A673 (cell line): ENCODE measurements at regions not wholly inside any gene's neighbourhood (a gene's known extent, or its start where the extent isn't known, plus 50 kb on each side); places are given as distances from the start of the nearest gene placed in this dataset.

ENCODE experiments used
- BruUV-seq: library from RNA; stranded (reverse); fragments of 400-500 nt; replicated peaks from 2 replicates; lab custom pipeline; 2021; lab: Mats Ljungman, UMichigan
- CTCF ChIA-PET: fragments of 300-600 bp; sonication (Branson Sonifier 250); formaldehyde crosslinking; loops from one replicate; lab custom pipeline; 2022; ENCODE audit warnings: antibody characterized with exemption; lab: Charles Lee
- POLR2A ChIA-PET: fragments of 300-600 bp; sonication (Branson Sonifier 250); formaldehyde crosslinking; loops from one replicate; lab custom pipeline; 2022; ENCODE audit warnings: antibody characterized with exemption; ENCODE audit not compliant: low non-redundant PET; lab: Charles Lee
- DNase-seq: peaks from one replicate; pipeline ENCODE4 v3.0.0-alpha.2; 2015; ENCODE audit warnings: low spot score
- H3K27ac ChIP-seq: fragments of 200-600 bp; sonication (generic); 2 replicates; pipeline ENCODE4 v1.5.1; 2016; ENCODE audit warnings: mixed run types, low read depth, mild to moderate bottlenecking, mixed read lengths, antibody characterized with exemption, low read length; ENCODE audit not compliant: poor library complexity, severe bottlenecking
- H3K27me3 ChIP-seq: fragments of 200-600 bp; sonication (generic); replicated peaks from 2 replicates; pipeline ENCODE4 v1.6.1; 2017; ENCODE audit warnings: mixed run types, low read depth, mild to moderate bottlenecking, mixed read lengths, antibody characterized with exemption, low read length; ENCODE audit not compliant: insufficient read depth, poor library complexity
- H3K36me3 ChIP-seq: fragments of 200-600 bp; sonication (generic); 2 replicates; pipeline ENCODE4 v1.6.1; 2016; ENCODE audit warnings: mixed run types, mild to moderate bottlenecking, mixed read lengths, antibody characterized with exemption, low read length; ENCODE audit not compliant: insufficient read depth, poor library complexity, severe bottlenecking
- H3K4me1 ChIP-seq: fragments of 200-600 bp; sonication (generic); 2 replicates; pipeline ENCODE4 v1.6.1; 2017; ENCODE audit warnings: mixed run types, mild to moderate bottlenecking, mixed read lengths, antibody characterized with exemption, low read length; ENCODE audit not compliant: insufficient read depth, poor library complexity, severe bottlenecking
- H3K4me3 ChIP-seq: fragments of 200-600 bp; sonication (generic); 2 replicates; pipeline ENCODE4 v1.5.1; 2016; ENCODE audit warnings: low read depth, mixed run types, mild to moderate bottlenecking, mixed read lengths, low read length; ENCODE audit not compliant: poor library complexity, severe bottlenecking
- H3K9me3 ChIP-seq: fragments of 200-600 bp; sonication (generic); 2 replicates; pipeline ENCODE4 v1.6.1; 2016; ENCODE audit warnings: mixed run types, low read depth, mild to moderate bottlenecking, mixed read lengths, antibody characterized with exemption, low read length; ENCODE audit not compliant: poor library complexity, severe bottlenecking
- CTCF ChIP-seq: fragments of 300-800, 200-600 bp; sonication (generic); conservative IDR thresholded peaks from 2 replicates; pipeline ENCODE4 v1.5.1; 2017; ENCODE audit warnings: low read depth, mild to moderate bottlenecking, antibody characterized with exemption, low read length, moderate library complexity, mixed read lengths
- EZH2 ChIP-seq: fragments of 200-600 bp; sonication (generic); IDR thresholded peaks from 2 replicates; pipeline ENCODE4 v1.6.1; 2017; ENCODE audit warnings: borderline replicate concordance, low read depth, mild to moderate bottlenecking, mixed read lengths, antibody characterized with exemption, low read length; ENCODE audit not compliant: poor library complexity, severe bottlenecking
- intact Hi-C: fragments of 100-400 bp; cut with micrococcal nuclease; formaldehyde crosslinking; loops from one replicate; pipeline ENCODE4 v1.10.0; 2022; ENCODE audit not compliant: unreplicated experiment

DNA sequence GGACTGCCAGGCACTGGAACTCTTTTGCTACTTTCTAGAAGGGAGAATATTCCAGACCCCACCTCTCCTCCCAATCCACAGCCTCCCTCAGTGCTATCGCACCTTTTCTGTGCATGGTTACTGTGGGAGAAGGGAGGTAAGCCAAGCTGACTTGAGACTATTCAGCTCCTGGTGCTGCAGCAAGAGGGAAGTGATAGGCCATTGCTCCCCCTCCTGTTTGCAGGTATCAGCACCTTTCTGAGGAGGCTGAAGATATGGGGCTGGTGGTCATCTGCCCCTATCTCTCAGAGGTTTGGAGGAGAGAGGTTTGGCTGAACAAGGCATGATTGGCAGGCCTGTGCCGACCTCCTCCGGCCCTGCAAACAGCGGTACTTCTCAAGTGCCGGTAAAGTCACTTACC lies 103.3 kb upstream of the GATB start:
- Histone ChIP-seq H3K4me3 (no peak overlapping the region), H3K9me3 (no peaks in the 10 kb centered on the region), H3K27me3 (no peaks in the 10 kb centered on the region), H3K4me1 (no peaks in the 10 kb centered on the region), H3K36me3 (no peaks in the 10 kb centered on the region), H3K27ac (no peak overlapping the region)
- POLR2A ChIA-PET = no interaction called here
- CTCF ChIA-PET = no interaction called here
- DNase-seq = no peak
- intact Hi-C loops = no loop called here
- no TSS peak for BruUV-seq
- TF ChIP-seq CTCF (no peak), EZH2 (no peak)

DNA sequence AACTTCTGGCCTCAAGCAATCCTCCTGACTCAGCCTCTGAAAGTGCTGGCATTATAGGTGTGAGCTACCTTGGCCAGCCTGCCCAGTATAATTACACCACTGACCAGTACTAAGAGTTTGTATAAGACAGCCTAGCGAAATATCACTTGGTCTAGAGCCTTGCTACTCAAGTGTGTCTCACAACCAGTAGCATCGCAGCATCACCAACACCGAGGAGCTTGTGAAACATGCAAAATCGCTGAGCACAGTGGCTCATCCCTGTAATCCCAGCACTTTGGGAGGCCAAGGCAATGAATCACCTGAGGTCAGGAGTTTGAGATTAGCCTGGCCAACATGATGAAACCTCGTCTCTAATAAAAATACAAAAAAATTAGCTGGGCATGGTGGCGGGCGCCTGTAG lies 102.0 kb upstream of the GATB start:
- intact Hi-C loops = no loop called here
- Histone ChIP-seq H3K27me3 (no peaks in the 10 kb centered on the region), H3K4me3 (no peak overlapping the region), H3K4me1 (no peaks in the 10 kb centered on the region), H3K36me3 (no peaks in the 10 kb centered on the region), H3K27ac (no peak overlapping the region), H3K9me3 (no peaks in the 10 kb centered on the region)
- no TSS peak for BruUV-seq
- POLR2A ChIA-PET = no interaction called here
- CTCF ChIA-PET = no interaction called here
- no peak for TF ChIP-seq EZH2
- no peak for TF ChIP-seq CTCF
- DNase-seq = no peak

DNA sequence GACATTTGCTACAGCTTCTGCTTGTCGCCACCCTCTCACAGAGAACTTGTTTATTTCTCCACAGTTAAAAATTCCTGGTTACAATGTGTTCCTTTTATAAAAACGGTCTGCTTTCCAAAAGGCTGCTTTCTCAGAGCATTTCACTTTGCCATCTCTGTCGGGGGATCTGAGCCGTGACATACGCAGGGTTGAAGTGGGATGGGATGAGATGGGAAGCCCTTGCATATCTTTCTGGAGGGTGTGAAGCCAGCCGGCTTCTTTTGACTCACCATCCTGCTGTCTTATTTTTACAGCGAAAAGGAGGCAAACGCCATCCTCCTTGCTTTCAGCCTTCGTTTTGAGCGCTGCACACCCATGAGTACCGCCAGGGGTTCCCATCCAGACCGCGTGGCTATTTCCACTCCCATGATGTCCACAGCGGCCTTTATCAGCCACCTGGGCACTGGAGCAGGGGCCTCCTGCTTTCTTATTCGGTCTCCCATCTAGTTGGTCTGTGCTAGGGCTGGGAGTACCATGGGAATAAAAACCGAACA lies 99.8 kb upstream of the GATB start:
- CTCF ChIA-PET = no interaction called here
- no peaks in the 10 kb centered on the region for H3K36me3 ChIP-seq
- H3K27me3 ChIP-seq = no peaks in the 10 kb centered on the region
- no peaks in the 10 kb centered on the region for H3K4me1 ChIP-seq
- H3K4me3 ChIP-seq = no peak overlapping the region
- BruUV-seq = no TSS peak
- no peaks in the 10 kb centered on the region for H3K9me3 ChIP-seq
- POLR2A ChIA-PET = no interaction called here
- DNase-seq = no peak
- H3K27ac ChIP-seq = no peak overlapping the region
- intact Hi-C loops = no loop called here
- TF ChIP-seq EZH2 (no peak), CTCF (no peak)
